Heart left ventricle (tissue), 13 donors: ENCODE measurements at regions not wholly inside any gene's neighbourhood (a gene's known extent, or its start where the extent isn't known, plus 50 kb on each side); places are given as distances from the start of the nearest gene placed in this dataset.

Experiments
- CTCF ChIP-seq, 12 donors: fragments of 200-600 bp; sonication (generic) in 4 of 12; IDR thresholded peaks; one replicate each; pipeline versions ENCODE4 v1.5.0 to v1.8.0; 2018 to 2022; ENCODE audit warnings: antibody characterized with exemption in 12 of 12, mild to moderate bottlenecking in 5 of 12
- POLR2A ChIP-seq, 2 donors: fragments of 450-650 bp; IDR thresholded peaks; one replicate each; pipeline ENCODE4 v1.6.1; 2017; ENCODE audit warnings: antibody characterized with exemption in 2 of 2, mild to moderate bottlenecking in 2 of 2, moderate library complexity in 2 of 2
- donor health status: ischemic (EF 13 %, LVEDD 7.1; RV severe dilation, severe dysfunction).
- donor health status: DM: no; HTN: yes; CAD: no.
- donor health status: DM: no; HTN: no; CAD: no.
- donor health status: ischemic (EF 25% LVEDD 6.9; RV normal size, moderate dysfunction).
- donor health status: ischemic (EF 25% LVEDD 5.7; RV mildly dilated, moderate dysfunction).
- donor health status: ischemic (EF 35%, LVEDD 5.7; RV mildly dilated, moderate dysfunction).
- donor health status: nonischemic (EF 11% LVEDD 7.7; RV severe dilation, severe dysfunction).
- donor health status: DM: yes; HTN: yes; CAD: no.
- donor health status: PGD.
- donor health status: ischemic (EF 29% LVEDD 5.4; RV normal size, mild dysfunction).
- donor health status: nonischemic (EF 23%, LVEDD 6.1; RV moderate dilation, normal function).

- TF ChIP-seq CTCF (IDR thresholded peaks at IDR 0.05) (no peak), POLR2A (IDR thresholded peaks at IDR 0.05) (no peak)
Measured at GRCh38 chr1:58844176-58844575, 60.3 kb upstream of the JUN start.
